Hepatocyte (in vitro differentiated cells): ENCODE measurements at regions not wholly inside any gene's neighbourhood (a gene's known extent, or its start where the extent isn't known, plus 50 kb on each side); places are given as distances from the start of the nearest gene placed in this dataset.

Experiments
- DNase-seq: peaks from one replicate; pipeline ENCODE4 v3.0.0-alpha.2; 2016; ENCODE audit warnings: low spot score
- H2AFZ ChIP-seq: fragments of 200-600 bp; sonication (generic); 2 replicates; pipeline ENCODE4 v1.6.0; 2016; ENCODE audit warnings: antibody characterized with exemption, mild to moderate bottlenecking
- H3K27ac ChIP-seq: fragments of 200-600 bp; sonication (generic); 2 replicates; pipeline ENCODE4 v1.5.1; 2016; ENCODE audit warnings: mild to moderate bottlenecking
- H3K27me3 ChIP-seq: fragments of 200-600 bp; sonication (generic); 2 replicates; pipeline ENCODE4 v1.6.1; 2016
- H3K36me3 ChIP-seq: fragments of 200-600 bp; sonication (generic); replicated peaks from 2 replicates; pipeline ENCODE4 v1.5.1; 2016; ENCODE audit warnings: low read depth; ENCODE audit not compliant: insufficient read depth
- H3K4me1 ChIP-seq: fragments of 200-600 bp; sonication (generic); 2 replicates; pipeline ENCODE4 v1.5.1; 2016; ENCODE audit warnings: mild to moderate bottlenecking, moderate library complexity; ENCODE audit not compliant: insufficient read depth
- H3K4me2 ChIP-seq: fragments of 200-600 bp; sonication (generic); 2 replicates; pipeline ENCODE4 v1.6.0; 2016
- H3K4me3 ChIP-seq: fragments of 200-600 bp; sonication (generic); 2 replicates; pipeline ENCODE4 v1.5.1; 2016; ENCODE audit warnings: mild to moderate bottlenecking
- H3K79me2 ChIP-seq: fragments of 200-600 bp; sonication (generic); 2 replicates; pipeline ENCODE4 v1.6.0; 2017; ENCODE audit warnings: mild to moderate bottlenecking
- H3K9me2 ChIP-seq: fragments of 200-600 bp; sonication (generic); replicated peaks from 2 replicates; pipeline ENCODE4 v1.6.0; 2017; ENCODE audit warnings: mild to moderate bottlenecking; ENCODE audit not compliant: insufficient read depth
- H3K9me3 ChIP-seq: fragments of 200-600 bp; sonication (generic); 2 replicates; pipeline ENCODE4 v1.5.1; 2016; ENCODE audit warnings: low read depth, mild to moderate bottlenecking
- H4K20me1 ChIP-seq: fragments of 200-600 bp; sonication (generic); 2 replicates; pipeline ENCODE4 v1.6.0; 2016; ENCODE audit warnings: mild to moderate bottlenecking; ENCODE audit not compliant: insufficient read depth, poor library complexity, severe bottlenecking
- CTCF ChIP-seq: fragments of 200-600 bp; sonication (generic); IDR thresholded peaks from 2 replicates; pipeline ENCODE4 v1.5.1; 2016; ENCODE audit warnings: antibody characterized with exemption, mild to moderate bottlenecking; ENCODE audit not compliant: poor library complexity
- EZH2 ChIP-seq: fragments of 200-600 bp; sonication (generic); IDR thresholded peaks from 2 replicates; pipeline ENCODE4 v1.6.1; 2016; ENCODE audit warnings: antibody characterized with exemption, mild to moderate bottlenecking, borderline replicate concordance
- EZH2phosphoT487 ChIP-seq: fragments of 200-600 bp; sonication (generic); IDR thresholded peaks from one replicate; pipeline ENCODE4 v1.6.1; 2018; ENCODE audit warnings: antibody characterized with exemption, mild to moderate bottlenecking, low read depth, moderate library complexity; ENCODE audit not compliant: unreplicated experiment, severe bottlenecking
- WGBS: methylation state at CpG from one replicate; pipeline ENCODE4 v1.1.6; 2016; ENCODE audit warnings: low lambda C conversion rate; ENCODE audit errors: missing lambda C conversion rate; 5-methylcytosine and 5-hydroxymethylcytosine counted together

- H3K36me3 ChIP-seq, result no peaks in the 10 kb centered on the region
- H3K27ac ChIP-seq, result no peak overlapping the region
- no peak overlapping the region for H2AFZ ChIP-seq
- TF ChIP-seq CTCF, result no peak
- no peak for TF ChIP-seq EZH2
- TF ChIP-seq EZH2phosphoT487, result no peak
- WGBS, result 70% methylated on average over 7 of the region's 7 CpGs
- no peak for DNase-seq
- H3K9me3 ChIP-seq, result no peaks in the 10 kb centered on the region
- H3K4me1 ChIP-seq, result no peaks in the 10 kb centered on the region
- H3K4me2 ChIP-seq, result no peak overlapping the region
- no peaks in the 10 kb centered on the region for H3K79me2 ChIP-seq
- H3K4me3 ChIP-seq, result no peak overlapping the region
- H4K20me1 ChIP-seq, result no peaks in the 10 kb centered on the region
- no peaks in the 10 kb centered on the region for H3K27me3 ChIP-seq
- no peaks in the 10 kb centered on the region for H3K9me2 ChIP-seq
These were observed 535.3 kb upstream of the TMEM132C start for GRCh38 chr12:127731657-127732056.

GRCh38 chr12:127742231-127742630 lies 524.7 kb upstream of the TMEM132C start:
- H3K27ac ChIP-seq, result no peak overlapping the region
- TF ChIP-seq EZH2phosphoT487 (no peak), CTCF (no peak), EZH2 (no peak)
- no peaks in the 10 kb centered on the region for H3K9me2 ChIP-seq
- no peak for DNase-seq
- no peaks in the 10 kb centered on the region for H3K4me1 ChIP-seq
- no peak overlapping the region for H2AFZ ChIP-seq
- no peaks in the 10 kb centered on the region for H3K9me3 ChIP-seq
- WGBS, result 92% methylated on average over 8 of the region's 8 CpGs
- H3K4me2 ChIP-seq, result no peak overlapping the region
- no peaks in the 10 kb centered on the region for H3K79me2 ChIP-seq
- no peaks in the 10 kb centered on the region for H4K20me1 ChIP-seq
- no peak overlapping the region for H3K4me3 ChIP-seq
- no peaks in the 10 kb centered on the region for H3K36me3 ChIP-seq
- no peaks in the 10 kb centered on the region for H3K27me3 ChIP-seq

- H4K20me1 ChIP-seq, result no peaks in the 10 kb centered on the region
- no peaks in the 10 kb centered on the region for H3K9me2 ChIP-seq
- no peak for TF ChIP-seq EZH2phosphoT487
- no peak for TF ChIP-seq CTCF
- no peak for TF ChIP-seq EZH2
- no peak overlapping the region for H2AFZ ChIP-seq
- H3K79me2 ChIP-seq, result no peaks in the 10 kb centered on the region
- H3K9me3 ChIP-seq, result no peaks in the 10 kb centered on the region
- no peak for DNase-seq
- no peak overlapping the region for H3K4me3 ChIP-seq
- H3K4me1 ChIP-seq, result no peaks in the 10 kb centered on the region
- no peaks in the 10 kb centered on the region for H3K36me3 ChIP-seq
- H3K4me2 ChIP-seq, result no peak overlapping the region
- H3K27ac ChIP-seq, result no peak overlapping the region
- H3K27me3 ChIP-seq, result no peaks in the 10 kb centered on the region
- 82% methylated on average over 9 of the region's 9 CpGs for WGBS
These were observed 521.3 kb upstream of the TMEM132C start for GRCh38 chr12:127745469-127746212.
